Keratinocyte (primary cell): ENCODE measurements at regions not wholly inside any gene's neighbourhood (a gene's known extent, or its start where the extent isn't known, plus 50 kb on each side); places are given as distances from the start of the nearest gene placed in this dataset.

Experiments used
- DNase-seq: peaks from one replicate; pipeline ENCODE4 v3.0.0-alpha.2; 2011; ENCODE audit warnings: low read depth, missing footprints, low spot score
- FAIRE-seq: peaks from 2 replicates; lab custom pipeline; 2011; peaks lifted over from hg19 to GRCh38; lab: Jason Lieb, UNC
- H2AFZ ChIP-seq: 2 replicates; pipeline ENCODE4 v1.6.0; 2012; ENCODE audit warnings: low read length, control low read depth, inconsistent platforms; ENCODE audit not compliant: control insufficient read depth
- H3K27ac ChIP-seq: 2 replicates; pipeline ENCODE4 v1.5.1; 2011; ENCODE audit warnings: low read length; ENCODE audit not compliant: control insufficient read depth, insufficient read depth
- H3K27me3 ChIP-seq: 3 replicates; pipeline ENCODE4 v1.6.0; 2011; ENCODE audit warnings: low read length; ENCODE audit not compliant: control insufficient read depth, insufficient read depth; ENCODE audit errors: extremely low read depth
- H3K36me3 ChIP-seq, 2 experiments: 2 replicates in 1 of 2; 3 replicates in 1 of 2; pipeline ENCODE4 v1.5.1; 2011; ENCODE audit warnings: low read length in 2 of 2, mild to moderate bottlenecking in 1 of 2; ENCODE audit not compliant: control insufficient read depth in 2 of 2, insufficient read depth in 2 of 2; ENCODE audit errors: extremely low read depth in 1 of 2
- H3K4me1 ChIP-seq: 3 replicates; pipeline ENCODE4 v1.5.1; 2011; ENCODE audit warnings: low read length; ENCODE audit not compliant: control insufficient read depth, insufficient read depth; ENCODE audit errors: extremely low read depth
- H3K4me2 ChIP-seq: 3 replicates; pipeline ENCODE4 v1.6.0; 2011; ENCODE audit warnings: low read depth, low read length; ENCODE audit not compliant: control insufficient read depth, insufficient read depth; ENCODE audit errors: extremely low read depth
- H3K4me3 ChIP-seq, 3 experiments: fragments of 200-600 bp in 1 of 3; sonication (generic) in 1 of 3; 2 replicates in 2 of 3; 3 replicates in 1 of 3; pipeline ENCODE4 v1.5.1; 2011 to 2016; ENCODE audit warnings: low read length in 3 of 3, mild to moderate bottlenecking in 3 of 3, control low read depth in 2 of 3, inconsistent platforms in 1 of 3, low read depth in 1 of 3, mixed read lengths in 1 of 3, mixed run types in 1 of 3, moderate library complexity in 1 of 3; ENCODE audit not compliant: control insufficient read depth in 2 of 3, insufficient read depth in 2 of 3; ENCODE audit errors: extremely low read depth in 1 of 3
- H3K79me2 ChIP-seq: 2 replicates; pipeline ENCODE4 v1.6.0; 2012; ENCODE audit warnings: low read length; ENCODE audit not compliant: control insufficient read depth, insufficient read depth
- H3K9ac ChIP-seq: 3 replicates; pipeline ENCODE4 v1.6.0; 2011; ENCODE audit warnings: low read length; ENCODE audit not compliant: control insufficient read depth, insufficient read depth; ENCODE audit errors: extremely low read depth
- H3K9me1 ChIP-seq: 3 replicates; pipeline ENCODE4 v1.6.0; 2011; ENCODE audit warnings: low read length; ENCODE audit not compliant: control insufficient read depth, insufficient read depth; ENCODE audit errors: extremely low read depth
- H3K9me3 ChIP-seq: 2 replicates; pipeline ENCODE4 v1.5.1; 2012; ENCODE audit warnings: low read depth, low read length; ENCODE audit not compliant: control insufficient read depth
- H4K20me1 ChIP-seq: 3 replicates; pipeline ENCODE4 v1.6.0; 2011; ENCODE audit warnings: low read length; ENCODE audit not compliant: control insufficient read depth, insufficient read depth; ENCODE audit errors: extremely low read depth
- CTCF ChIP-seq, 3 experiments: IDR thresholded peaks in 1 of 3; conservative IDR thresholded peaks in 1 of 3; optimal IDR thresholded peaks in 1 of 3; 2 replicates in 2 of 3; 3 replicates in 1 of 3; pipeline versions ENCODE3 to v1.5.1; 2011; ENCODE audit warnings: low read length in 3 of 3, mild to moderate bottlenecking in 3 of 3, moderate library complexity in 2 of 3, control low read depth in 1 of 3, inconsistent platforms in 1 of 3; ENCODE audit not compliant: insufficient read depth in 2 of 3; ENCODE audit errors: extremely low read depth in 1 of 3
- EZH2 ChIP-seq: IDR thresholded peaks from one replicate; pipeline ENCODE4 v1.6.1; 2012; ENCODE audit warnings: inconsistent platforms, mild to moderate bottlenecking, low read length, moderate library complexity
- dilution Hi-C: fragments of 300-500 bp; cut with MboI; formaldehyde crosslinking; loops from one replicate; pipeline ENCODE4 v1.7.0; 2020; ENCODE audit warnings: low sequenced_read_pairs; ENCODE audit not compliant: extremely low pct_ligation_motif_present

- Histone ChIP-seq H3K27me3 (no peaks in the 10 kb centered on the region), H4K20me1 (no peaks in the 10 kb centered on the region), H3K9ac (no peak overlapping the region), H3K9me1 (no peaks in the 10 kb centered on the region), H3K4me3 (no peak overlapping the region), H3K36me3 (no peaks in the 10 kb centered on the region), H3K27ac (no peak overlapping the region), H2AFZ (no peak overlapping the region), H3K4me1 (no peaks in the 10 kb centered on the region), H3K4me2 (no peak overlapping the region), H3K79me2 (no peaks in the 10 kb centered on the region), H3K9me3 (no peaks in the 10 kb centered on the region)
- TF ChIP-seq CTCF (optimal IDR thresholded peaks at IDR 0.05 in 1 of 3, IDR thresholded peaks at IDR 0.05 in 1 of 3, conservative IDR thresholded peaks at IDR 0.05 in 1 of 3; ENCODE audit: extremely low read depth in 1 of 3, insufficient read depth in 2 of 3, low read length in 3 of 3) (no peak), EZH2 (no peak)
- dilution Hi-C loops = no loop called here
- FAIRE-seq (no peak), DNase-seq (no peak)
Measured at GRCh38 chr12:89878327-89878726, 169.7 kb upstream of the ATP2B1 start.

GRCh38 chr12:89877671-89878070, 169.0 kb upstream of the ATP2B1 start:
- no peaks in the 10 kb centered on the region for H3K4me1 ChIP-seq
- H3K9me1 ChIP-seq = no peaks in the 10 kb centered on the region
- no peak overlapping the region for H3K9ac ChIP-seq
- H3K36me3 ChIP-seq = no peaks in the 10 kb centered on the region
- H3K27me3 ChIP-seq = no peaks in the 10 kb centered on the region
- no peaks in the 10 kb centered on the region for H4K20me1 ChIP-seq
- TF ChIP-seq EZH2 = no peak
- TF ChIP-seq CTCF (optimal IDR thresholded peaks at IDR 0.05 in 1 of 3, IDR thresholded peaks at IDR 0.05 in 1 of 3, conservative IDR thresholded peaks at IDR 0.05 in 1 of 3; ENCODE audit: extremely low read depth in 1 of 3, insufficient read depth in 2 of 3, low read length in 3 of 3) = no peak
- no peaks in the 10 kb centered on the region for H3K79me2 ChIP-seq
- DNase-seq = no peak
- H3K4me3 ChIP-seq = no peak overlapping the region
- no peak overlapping the region for H2AFZ ChIP-seq
- no peak overlapping the region for H3K4me2 ChIP-seq
- dilution Hi-C loops = no loop called here
- no peaks in the 10 kb centered on the region for H3K9me3 ChIP-seq
- H3K27ac ChIP-seq = no peak overlapping the region
- FAIRE-seq = no peak
